HEK293T (cell line): ENCODE measurements at regions not wholly inside any gene's neighbourhood (a gene's known extent, or its start where the extent isn't known, plus 50 kb on each side); places are given as distances from the start of the nearest gene placed in this dataset.

ENCODE experiments used
- ELF4 ChIP-seq: fragments of 450-650 bp; IDR thresholded peaks from 2 replicates; pipeline ENCODE4 v1.6.1; 2017; ENCODE audit warnings: antibody characterized with exemption
- FOXA1 ChIP-seq: fragments of 450-650 bp; IDR thresholded peaks from 2 replicates; pipeline ENCODE4 v1.6.1; 2016; ENCODE audit warnings: mild to moderate bottlenecking
- FOXM1 ChIP-seq: fragments of 450-650 bp; IDR thresholded peaks from 2 replicates; pipeline ENCODE4 v1.6.1; 2017; ENCODE audit warnings: mild to moderate bottlenecking, borderline replicate concordance
- SUZ12 ChIP-seq: fragments of 450-650 bp; IDR thresholded peaks from 2 replicates; pipeline ENCODE4 v1.6.1; 2016; ENCODE audit warnings: mild to moderate bottlenecking
- ZNF384 ChIP-seq: fragments of 450-650 bp; IDR thresholded peaks from 2 replicates; pipeline ENCODE4 v1.6.1; 2016
- TF ChIP-seq, protein P1 (sequence below): fragments of 450-650 bp; IDR thresholded peaks from 2 replicates; pipeline ENCODE4 v1.6.1; 2016

DNA sequence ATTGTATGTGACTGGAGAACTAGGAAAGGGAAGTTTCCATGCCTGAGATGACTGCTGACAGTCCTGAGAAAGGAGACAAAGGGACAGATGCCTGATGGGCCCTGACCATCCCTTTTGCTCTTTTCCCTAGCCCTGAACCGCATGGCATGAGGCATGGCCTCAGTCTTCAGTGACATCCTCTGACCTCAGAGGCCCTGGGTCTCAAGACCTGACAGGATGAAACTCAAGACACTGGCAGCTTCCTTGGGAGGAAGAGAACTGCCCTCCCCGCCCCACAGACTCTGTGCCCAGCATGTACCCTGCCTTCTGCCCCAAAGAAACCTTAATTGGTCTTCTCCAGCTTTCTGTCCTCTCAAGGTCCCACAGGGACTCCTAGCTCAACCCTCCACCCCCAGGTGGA lies 444.1 kb downstream of the SOX6 start:
- TF ChIP-seq ZNF384 (no peak), FOXM1 (no peak), FOXA1 (no peak), SUZ12 (no peak), ELF4 (no peak)
- TF ChIP-seq, protein P1, sequence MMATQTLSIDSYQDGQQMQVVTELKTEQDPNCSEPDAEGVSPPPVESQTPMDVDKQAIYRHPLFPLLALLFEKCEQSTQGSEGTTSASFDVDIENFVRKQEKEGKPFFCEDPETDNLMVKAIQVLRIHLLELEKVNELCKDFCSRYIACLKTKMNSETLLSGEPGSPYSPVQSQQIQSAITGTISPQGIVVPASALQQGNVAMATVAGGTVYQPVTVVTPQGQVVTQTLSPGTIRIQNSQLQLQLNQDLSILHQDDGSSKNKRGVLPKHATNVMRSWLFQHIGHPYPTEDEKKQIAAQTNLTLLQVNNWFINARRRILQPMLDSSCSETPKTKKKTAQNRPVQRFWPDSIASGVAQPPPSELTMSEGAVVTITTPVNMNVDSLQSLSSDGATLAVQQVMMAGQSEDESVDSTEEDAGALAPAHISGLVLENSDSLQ = no peak
